ENCODE measurements at regions not wholly inside any gene's neighbourhood (a gene's known extent, or its start where the extent isn't known, plus 50 kb on each side); places are given as distances from the start of the nearest gene placed in this dataset.
"Not testable (repeated sequence)": the region's sequence is repeated elsewhere in the genome, so short reads cannot be mapped to it uniquely, and the experiment has no call there.

DNA sequence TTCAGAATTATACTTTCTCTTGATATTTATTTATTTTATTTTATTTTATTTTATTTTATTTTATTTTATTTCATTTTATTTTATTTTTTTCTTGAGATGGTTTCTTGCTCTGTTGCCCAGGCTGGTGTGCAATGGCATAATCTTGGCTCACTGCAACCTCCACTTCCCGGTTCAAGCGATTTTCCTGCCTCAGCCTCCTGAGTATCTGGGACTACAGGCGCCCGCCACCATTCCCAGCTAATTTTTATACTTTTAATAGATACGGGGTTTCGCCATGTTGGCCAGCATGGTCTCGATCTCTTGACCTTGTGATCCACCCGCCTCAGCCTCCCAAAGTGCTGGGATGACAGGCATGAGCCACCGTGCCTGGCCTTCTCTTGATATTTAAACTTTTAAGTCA, 3905.2 kb upstream of the OR11H1 start:
- TF ChIP-seq, protein P1, sequence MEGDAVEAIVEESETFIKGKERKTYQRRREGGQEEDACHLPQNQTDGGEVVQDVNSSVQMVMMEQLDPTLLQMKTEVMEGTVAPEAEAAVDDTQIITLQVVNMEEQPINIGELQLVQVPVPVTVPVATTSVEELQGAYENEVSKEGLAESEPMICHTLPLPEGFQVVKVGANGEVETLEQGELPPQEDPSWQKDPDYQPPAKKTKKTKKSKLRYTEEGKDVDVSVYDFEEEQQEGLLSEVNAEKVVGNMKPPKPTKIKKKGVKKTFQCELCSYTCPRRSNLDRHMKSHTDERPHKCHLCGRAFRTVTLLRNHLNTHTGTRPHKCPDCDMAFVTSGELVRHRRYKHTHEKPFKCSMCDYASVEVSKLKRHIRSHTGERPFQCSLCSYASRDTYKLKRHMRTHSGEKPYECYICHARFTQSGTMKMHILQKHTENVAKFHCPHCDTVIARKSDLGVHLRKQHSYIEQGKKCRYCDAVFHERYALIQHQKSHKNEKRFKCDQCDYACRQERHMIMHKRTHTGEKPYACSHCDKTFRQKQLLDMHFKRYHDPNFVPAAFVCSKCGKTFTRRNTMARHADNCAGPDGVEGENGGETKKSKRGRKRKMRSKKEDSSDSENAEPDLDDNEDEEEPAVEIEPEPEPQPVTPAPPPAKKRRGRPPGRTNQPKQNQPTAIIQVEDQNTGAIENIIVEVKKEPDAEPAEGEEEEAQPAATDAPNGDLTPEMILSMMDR (IDR thresholded peaks at IDR 0.05; ENCODE audit: low read depth, low read length, poor library complexity, severe bottlenecking): not testable (repeated sequence)
- not testable (repeated sequence) for TF ChIP-seq EZH2phosphoT487 (IDR thresholded peaks at IDR 0.05; ENCODE audit: borderline replicate concordance, low read length)

Data from DOHH2 (cell line).